ENCODE measurements at regions not wholly inside any gene's neighbourhood (a gene's known extent, or its start where the extent isn't known, plus 50 kb on each side); places are given as distances from the start of the nearest gene placed in this dataset.

- peak; percentile 28 to 97 for DNase-seq (ENCODE audit: low spot score in 2 of 2)
- peaks cover 22% of the 10 kb centered on the region for H3K4me1 ChIP-seq
- H3K9me3 ChIP-seq = no peaks in the 10 kb centered on the region
- in situ Hi-C loops (cut with MboI; ENCODE audit: low sequenced_read_pairs) = no loop called here
- no peak overlapping the region for H3K4me3 ChIP-seq
- no peaks in the 10 kb centered on the region for H3K36me3 ChIP-seq (replicated peaks)
- no peaks in the 10 kb centered on the region for H3K27me3 ChIP-seq (ENCODE audit: low read depth)
These were observed 267.5 kb upstream of the ARGLU1 start for GRCh38 chr13:106835477-106835876.

- no peak overlapping the region for H3K4me3 ChIP-seq
- no peaks in the 10 kb centered on the region for H3K9me3 ChIP-seq
- no peaks in the 10 kb centered on the region for H3K36me3 ChIP-seq (replicated peaks)
- peaks cover 4% of the 10 kb centered on the region for H3K27me3 ChIP-seq (ENCODE audit: low read depth)
- H3K4me1 ChIP-seq = no peaks in the 10 kb centered on the region
- no peak for DNase-seq (ENCODE audit: low spot score in 2 of 2)
- in situ Hi-C loops (cut with MboI; ENCODE audit: low sequenced_read_pairs) = no loop called here
These were observed 254.0 kb upstream of the ARGLU1 start for GRCh38 chr13:106821979-106822378.

GRCh38 chr13:106819413-106820180 lies 251.7 kb upstream of the ARGLU1 start:
- in situ Hi-C loops (cut with MboI; ENCODE audit: low sequenced_read_pairs) = no loop called here
- H3K4me3 ChIP-seq = no peak overlapping the region
- no peaks in the 10 kb centered on the region for H3K9me3 ChIP-seq
- H3K4me1 ChIP-seq = no peaks in the 10 kb centered on the region
- H3K27me3 ChIP-seq (ENCODE audit: low read depth) = peaks cover 4% of the 10 kb centered on the region
- DNase-seq (ENCODE audit: low spot score in 2 of 2) = no peak
- H3K36me3 ChIP-seq (replicated peaks) = no peaks in the 10 kb centered on the region

- H3K36me3 ChIP-seq (replicated peaks) = no peaks in the 10 kb centered on the region
- no peak overlapping the region for H3K4me3 ChIP-seq
- H3K4me1 ChIP-seq = no peaks in the 10 kb centered on the region
- no peaks in the 10 kb centered on the region for H3K9me3 ChIP-seq
- in situ Hi-C loops (cut with MboI; ENCODE audit: low sequenced_read_pairs) = no loop called here
- no peak for DNase-seq (ENCODE audit: low spot score in 2 of 2)
- H3K27me3 ChIP-seq (ENCODE audit: low read depth) = peaks cover 4% of the 10 kb centered on the region
These were observed 251.0 kb upstream of the ARGLU1 start for GRCh38 chr13:106818971-106819370.

GRCh38 chr13:106815545-106815944 lies 247.6 kb upstream of the ARGLU1 start:
- no peak overlapping the region for H3K4me3 ChIP-seq
- no peak for DNase-seq (ENCODE audit: low spot score in 2 of 2)
- in situ Hi-C loops (cut with MboI; ENCODE audit: low sequenced_read_pairs) = no loop called here
- no peaks in the 10 kb centered on the region for H3K9me3 ChIP-seq
- H3K27me3 ChIP-seq (ENCODE audit: low read depth) = no peaks in the 10 kb centered on the region; the same call in none of the 2 replicates
- no peaks in the 10 kb centered on the region for H3K36me3 ChIP-seq (replicated peaks)
- no peaks in the 10 kb centered on the region for H3K4me1 ChIP-seq

GRCh38 chr13:106814463-106814862 lies 246.5 kb upstream of the ARGLU1 start:
- Histone ChIP-seq H3K4me3 (no peak overlapping the region), H3K4me1 (no peaks in the 10 kb centered on the region), H3K27me3 (ENCODE audit: low read depth) (no peaks in the 10 kb centered on the region; the same call in none of the 2 replicates), H3K9me3 (no peaks in the 10 kb centered on the region), H3K36me3 (replicated peaks) (no peaks in the 10 kb centered on the region)
- no peak for DNase-seq (ENCODE audit: low spot score in 2 of 2)
- in situ Hi-C loops (cut with MboI; ENCODE audit: low sequenced_read_pairs) = no loop called here

- no peaks in the 10 kb centered on the region; the same call in 1 of the 2 replicates for H3K27me3 ChIP-seq (ENCODE audit: low read depth)
- no peak overlapping the region for H3K4me3 ChIP-seq
- no peak for DNase-seq (ENCODE audit: low spot score in 2 of 2)
- H3K36me3 ChIP-seq (replicated peaks) = no peaks in the 10 kb centered on the region
- no peaks in the 10 kb centered on the region for H3K4me1 ChIP-seq
- in situ Hi-C loops (cut with MboI; ENCODE audit: low sequenced_read_pairs) = no loop called here
- H3K9me3 ChIP-seq = no peaks in the 10 kb centered on the region
These were observed 242.1 kb upstream of the ARGLU1 start for GRCh38 chr13:106810069-106810468.

- Histone ChIP-seq H3K9me3 (no peaks in the 10 kb centered on the region), H3K4me3 (no peak overlapping the region), H3K4me1 (no peaks in the 10 kb centered on the region), H3K36me3 (replicated peaks) (no peaks in the 10 kb centered on the region), H3K27me3 (ENCODE audit: low read depth) (no peaks in the 10 kb centered on the region)
- in situ Hi-C loops (cut with MboI; ENCODE audit: low sequenced_read_pairs) = no loop called here
- DNase-seq (ENCODE audit: low spot score in 2 of 2) = no peak
These were observed 237.1 kb upstream of the ARGLU1 start for GRCh38 chr13:106804991-106805390.

GRCh38 chr13:106802917-106803316 lies 235.0 kb upstream of the ARGLU1 start:
- in situ Hi-C loops (cut with MboI; ENCODE audit: low sequenced_read_pairs) = no loop called here
- no peaks in the 10 kb centered on the region for H3K36me3 ChIP-seq (replicated peaks)
- H3K27me3 ChIP-seq (ENCODE audit: low read depth) = no peaks in the 10 kb centered on the region
- DNase-seq (ENCODE audit: low spot score in 2 of 2) = no peak
- H3K4me1 ChIP-seq = no peaks in the 10 kb centered on the region
- H3K9me3 ChIP-seq = no peaks in the 10 kb centered on the region
- no peak overlapping the region for H3K4me3 ChIP-seq

- in situ Hi-C loops (cut with MboI; ENCODE audit: low sequenced_read_pairs) = no loop called here
- Histone ChIP-seq H3K27me3 (ENCODE audit: low read depth) (no peaks in the 10 kb centered on the region), H3K36me3 (replicated peaks) (no peaks in the 10 kb centered on the region), H3K4me3 (no peak overlapping the region), H3K4me1 (no peaks in the 10 kb centered on the region), H3K9me3 (no peaks in the 10 kb centered on the region)
- DNase-seq (ENCODE audit: low spot score in 2 of 2) = no peak
These were observed 231.9 kb upstream of the ARGLU1 start for GRCh38 chr13:106799781-106800335.

- Histone ChIP-seq H3K4me3 (no peak overlapping the region), H3K27me3 (ENCODE audit: low read depth) (no peaks in the 10 kb centered on the region), H3K36me3 (replicated peaks) (no peaks in the 10 kb centered on the region), H3K4me1 (no peaks in the 10 kb centered on the region), H3K9me3 (no peaks in the 10 kb centered on the region)
- no peak for DNase-seq (ENCODE audit: low spot score in 2 of 2)
- in situ Hi-C loops (cut with MboI; ENCODE audit: low sequenced_read_pairs) = no loop called here
These were observed 229.2 kb upstream of the ARGLU1 start for GRCh38 chr13:106797081-106797640.

- no peaks in the 10 kb centered on the region for H3K27me3 ChIP-seq (ENCODE audit: low read depth)
- DNase-seq (ENCODE audit: low spot score in 2 of 2) = no peak
- no peak overlapping the region for H3K4me3 ChIP-seq
- H3K4me1 ChIP-seq = no peaks in the 10 kb centered on the region
- H3K9me3 ChIP-seq = no peaks in the 10 kb centered on the region
- in situ Hi-C loops (cut with MboI; ENCODE audit: low sequenced_read_pairs) = no loop called here
- H3K36me3 ChIP-seq (replicated peaks) = no peaks in the 10 kb centered on the region
These were observed 228.5 kb upstream of the ARGLU1 start for GRCh38 chr13:106796280-106797047.

GRCh38 chr13:106795847-106796246 lies 227.9 kb upstream of the ARGLU1 start:
- H3K4me3 ChIP-seq = no peak overlapping the region
- no peak for DNase-seq (ENCODE audit: low spot score in 2 of 2)
- H3K9me3 ChIP-seq = no peaks in the 10 kb centered on the region
- in situ Hi-C loops (cut with MboI; ENCODE audit: low sequenced_read_pairs) = no loop called here
- no peaks in the 10 kb centered on the region for H3K4me1 ChIP-seq
- no peaks in the 10 kb centered on the region for H3K36me3 ChIP-seq (replicated peaks)
- H3K27me3 ChIP-seq (ENCODE audit: low read depth) = no peaks in the 10 kb centered on the region

- Histone ChIP-seq H3K4me3 (no peak overlapping the region), H3K4me1 (no peaks in the 10 kb centered on the region), H3K36me3 (replicated peaks) (no peaks in the 10 kb centered on the region), H3K27me3 (ENCODE audit: low read depth) (no peaks in the 10 kb centered on the region), H3K9me3 (no peaks in the 10 kb centered on the region)
- in situ Hi-C loops (cut with MboI; ENCODE audit: low sequenced_read_pairs) = no loop called here
- no peak for DNase-seq (ENCODE audit: low spot score in 2 of 2)
These were observed 226.2 kb upstream of the ARGLU1 start for GRCh38 chr13:106794117-106794516.

Measured in HAP-1 (cell line).